Heart left ventricle (tissue), 16 donors: ENCODE measurements at regions not wholly inside any gene's neighbourhood (a gene's known extent, or its start where the extent isn't known, plus 50 kb on each side); places are given as distances from the start of the nearest gene placed in this dataset.

Source experiments
- ATAC-seq, 4 donors: fragments of 200-7000 bp; cut with Tn5 transposase; one replicate each; pipeline ENCODE4 v1.9.1; 2020 to 2022; ENCODE audit warnings: moderate library complexity in 4 of 4, mild to moderate bottlenecking in 3 of 4, moderate number of reproducible peaks in 1 of 4
- DNase-seq, 5 donors: peaks; one replicate each; pipeline ENCODE4 v3.0.0-alpha.2; 2020
- H3K27ac ChIP-seq, 12 donors: fragments of 200-600 bp; sonication (generic) in 4 of 12; one replicate each; pipeline versions ENCODE4 v1.5.0 to v1.8.0; 2016 to 2022; ENCODE audit warnings: mild to moderate bottlenecking in 2 of 12
- H3K27me3 ChIP-seq, 9 donors: fragments of 200-600 bp; sonication (generic) in 2 of 9; one replicate each; pipeline versions ENCODE4 v1.5.1 to v1.8.0; 2016 to 2022; ENCODE audit warnings: mild to moderate bottlenecking in 3 of 9
- H3K36me3 ChIP-seq, 9 donors: fragments of 200-600 bp; sonication (generic) in 2 of 9; one replicate each; pipeline versions ENCODE4 v1.5.0 to v1.8.0; 2018 to 2022; ENCODE audit warnings: mild to moderate bottlenecking in 2 of 9
- H3K4me1 ChIP-seq, 12 donors: fragments of 200-600 bp; sonication (generic) in 4 of 12; one replicate each; pipeline versions ENCODE4 v1.5.0 to v1.8.0; 2016 to 2022; ENCODE audit warnings: mild to moderate bottlenecking in 3 of 12
- H3K4me3 ChIP-seq, 12 donors: fragments of 200-600 bp; sonication (generic) in 4 of 12; one replicate each; pipeline versions ENCODE4 v1.5.0 to v1.8.0; 2017 to 2022; ENCODE audit warnings: mild to moderate bottlenecking in 9 of 12, moderate library complexity in 4 of 12
- H3K9me3 ChIP-seq, 12 donors: fragments of 200-600 bp; sonication (generic) in 4 of 12; one replicate each; pipeline versions ENCODE4 v1.5.0 to v1.8.0; 2016 to 2022; ENCODE audit warnings: mild to moderate bottlenecking in 1 of 12
- POLR2A ChIP-seq, 2 donors: fragments of 450-650 bp; IDR thresholded peaks; one replicate each; pipeline ENCODE4 v1.6.1; 2017; ENCODE audit warnings: antibody characterized with exemption in 2 of 2, mild to moderate bottlenecking in 2 of 2, moderate library complexity in 2 of 2
- WGBS, 4 donors: extraction: QIAGEN DNeasy Blood & Tissue Kit in 2 of 4; methylation state at CpG; one replicate each; pipeline versions ENCODE4 v1.1.5 to v1.1.7; 2013 to 2018; 5-methylcytosine and 5-hydroxymethylcytosine counted together
- intact Hi-C, 10 donors: fragments of 100-400 bp; cut with DNase I; formaldehyde crosslinking; loops; one replicate each; pipeline versions ENCODE4 v1.11.1 to v1.14.2; 2022
- TF ChIP-seq, protein P1 (sequence below), 12 donors: fragments of 200-600 bp; sonication (generic) in 4 of 12; IDR thresholded peaks; one replicate each; pipeline versions ENCODE4 v1.5.0 to v1.8.0; 2018 to 2022; ENCODE audit warnings: antibody characterized with exemption in 12 of 12, mild to moderate bottlenecking in 5 of 12
- donor health status: ischemic (EF 13 %, LVEDD 7.1; RV severe dilation, severe dysfunction).
- donor health status: healthy with polysubstance abuse.
- donor health status: DM: no; HTN: yes; CAD: no.
- donor health status: DM: no; HTN: no; CAD: no.
- donor health status: ischemic (EF 25% LVEDD 6.9; RV normal size, moderate dysfunction).
- donor health status: ischemic (EF 25% LVEDD 5.7; RV mildly dilated, moderate dysfunction).
- donor health status: healthy.
- donor health status: DM: yes; HTN: yes; CAD: no.
- donor health status: ischemic (EF 35%, LVEDD 5.7; RV mildly dilated, moderate dysfunction).
- donor health status: nonischemic (EF 11% LVEDD 7.7; RV severe dilation, severe dysfunction).
- donor health status: DM: yes; HTN: yes; CAD: no.
- donor health status: PGD.
- donor health status: ischemic (EF 29% LVEDD 5.4; RV normal size, mild dysfunction).
- donor health status: nonischemic (EF 23%, LVEDD 6.1; RV moderate dilation, normal function).

DNA sequence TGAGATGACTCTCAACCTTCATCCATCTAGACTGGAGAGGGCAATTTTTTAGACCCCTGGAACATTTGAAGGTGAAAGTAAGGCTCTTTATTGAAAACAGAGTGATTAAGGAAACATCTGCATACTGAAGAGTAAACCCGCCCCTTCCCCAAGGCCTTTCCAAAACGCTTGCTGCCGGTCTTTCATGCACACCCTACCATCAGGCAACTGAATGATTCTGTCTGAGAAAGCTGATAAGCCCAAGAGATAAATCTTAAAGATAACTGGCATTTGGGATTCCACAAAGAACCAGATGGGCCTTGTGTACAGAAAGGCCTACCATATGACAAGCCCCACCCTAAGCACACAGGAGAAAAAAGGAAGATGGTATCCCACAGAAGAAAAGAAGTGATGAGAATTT lies 54.4 kb upstream of the PIK3R1 start:
- H3K27me3 ChIP-seq: no peaks in the 10 kb centered on the region
- ATAC-seq (no peak), DNase-seq (no peak)
- intact Hi-C loops: no loop called here
- no peaks in the 10 kb centered on the region for H3K4me1 ChIP-seq
- no peak overlapping the region for H3K4me3 ChIP-seq
- H3K36me3 ChIP-seq: no peaks in the 10 kb centered on the region
- 58 to 72% (median 63%) methylated on average over 3 of the region's 3 CpGs for WGBS, 4 donors
- TF ChIP-seq POLR2A (IDR thresholded peaks at IDR 0.05): no peak
- TF ChIP-seq, protein P1, sequence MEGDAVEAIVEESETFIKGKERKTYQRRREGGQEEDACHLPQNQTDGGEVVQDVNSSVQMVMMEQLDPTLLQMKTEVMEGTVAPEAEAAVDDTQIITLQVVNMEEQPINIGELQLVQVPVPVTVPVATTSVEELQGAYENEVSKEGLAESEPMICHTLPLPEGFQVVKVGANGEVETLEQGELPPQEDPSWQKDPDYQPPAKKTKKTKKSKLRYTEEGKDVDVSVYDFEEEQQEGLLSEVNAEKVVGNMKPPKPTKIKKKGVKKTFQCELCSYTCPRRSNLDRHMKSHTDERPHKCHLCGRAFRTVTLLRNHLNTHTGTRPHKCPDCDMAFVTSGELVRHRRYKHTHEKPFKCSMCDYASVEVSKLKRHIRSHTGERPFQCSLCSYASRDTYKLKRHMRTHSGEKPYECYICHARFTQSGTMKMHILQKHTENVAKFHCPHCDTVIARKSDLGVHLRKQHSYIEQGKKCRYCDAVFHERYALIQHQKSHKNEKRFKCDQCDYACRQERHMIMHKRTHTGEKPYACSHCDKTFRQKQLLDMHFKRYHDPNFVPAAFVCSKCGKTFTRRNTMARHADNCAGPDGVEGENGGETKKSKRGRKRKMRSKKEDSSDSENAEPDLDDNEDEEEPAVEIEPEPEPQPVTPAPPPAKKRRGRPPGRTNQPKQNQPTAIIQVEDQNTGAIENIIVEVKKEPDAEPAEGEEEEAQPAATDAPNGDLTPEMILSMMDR (IDR thresholded peaks at IDR 0.05): no peak
- H3K27ac ChIP-seq: no peak overlapping the region
- no peaks in the 10 kb centered on the region for H3K9me3 ChIP-seq

DNA sequence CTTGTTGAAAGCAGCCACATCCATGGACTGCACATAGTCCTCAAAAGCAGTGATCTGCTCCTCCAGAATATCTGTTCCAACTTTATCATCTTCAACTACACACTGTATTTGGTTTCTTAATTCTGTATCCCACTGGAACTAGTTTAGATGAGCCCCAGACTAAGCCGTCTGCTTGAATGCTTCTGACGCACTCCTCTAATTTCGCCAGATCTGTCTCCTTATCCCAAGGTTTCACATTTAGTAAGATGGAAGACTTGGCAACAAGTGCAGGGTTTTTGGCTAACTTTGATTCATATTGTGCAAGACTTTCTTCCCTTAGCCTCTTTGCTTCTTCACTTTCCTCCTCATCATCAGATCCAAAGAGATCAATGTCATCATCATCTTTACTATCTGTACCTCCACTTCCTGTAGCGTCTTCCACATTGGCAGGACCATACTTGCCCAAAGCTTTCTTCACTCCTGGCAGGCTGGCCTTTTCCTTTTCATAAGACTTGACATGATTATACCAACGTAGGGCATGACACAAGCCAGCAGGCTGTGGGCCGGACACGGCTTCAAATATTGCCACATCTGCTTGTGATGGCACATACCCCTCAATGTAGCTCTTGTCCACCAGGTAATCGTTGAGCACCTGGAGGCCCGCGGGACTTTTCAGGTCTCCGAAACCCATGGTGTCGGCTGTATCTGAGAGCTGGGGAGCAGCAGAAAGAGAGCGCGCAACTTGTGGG lies 56.2 kb upstream of the PIK3R1 start:
- Histone ChIP-seq H3K27me3 (no peaks in the 10 kb centered on the region), H3K27ac (peak overlapping the region in 1 of 12 donors; percentile 34), H3K4me1 (no peaks in the 10 kb centered on the region), H3K4me3 (no peak overlapping the region), H3K36me3 (no peaks in the 10 kb centered on the region), H3K9me3 (no peaks in the 10 kb centered on the region)
- no peak for TF ChIP-seq POLR2A (IDR thresholded peaks at IDR 0.05)
- TF ChIP-seq, protein P1 (IDR thresholded peaks at IDR 0.05): no peak
- DNase-seq (no peak), ATAC-seq (peak in 3 of 4 donors; percentile 34 to 69 (median 64))
- 90 to 96% (median 94%) methylated on average over 14 of the region's 14 CpGs for WGBS, 4 donors
- intact Hi-C loops: no loop called here

DNA sequence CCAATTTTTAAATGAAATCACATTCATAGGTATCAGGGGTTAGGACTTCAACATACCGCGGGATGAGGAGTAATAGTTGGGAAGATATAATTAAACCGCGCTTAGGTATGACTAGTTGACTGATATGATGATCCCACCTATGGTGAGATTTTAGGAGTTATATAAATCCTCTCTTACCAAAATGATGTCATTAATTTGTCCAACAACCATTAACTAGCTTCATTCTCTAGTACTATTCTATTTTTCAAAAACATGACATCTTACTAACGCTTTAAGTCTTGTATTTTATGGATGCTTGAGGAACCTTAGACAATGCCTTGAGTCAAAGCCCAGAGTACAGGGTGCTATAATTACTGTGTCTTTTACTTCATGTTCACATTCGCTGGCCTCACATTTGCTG lies 59.6 kb upstream of the PIK3R1 start:
- ATAC-seq: no peak
- Histone ChIP-seq H3K27me3 (no peaks in the 10 kb centered on the region), H3K4me1 (no peaks in the 10 kb centered on the region), H3K27ac (no peak overlapping the region), H3K9me3 (no peaks in the 10 kb centered on the region), H3K36me3 (no peaks in the 10 kb centered on the region), H3K4me3 (no peak overlapping the region)
- 91 to 99% (median 97%) methylated on average over 6 of the region's 6 CpGs for WGBS, 4 donors
- no peak for DNase-seq
- TF ChIP-seq, protein P1 (IDR thresholded peaks at IDR 0.05): no peak
- no peak for TF ChIP-seq POLR2A (IDR thresholded peaks at IDR 0.05)
- intact Hi-C loops: no loop called here

DNA sequence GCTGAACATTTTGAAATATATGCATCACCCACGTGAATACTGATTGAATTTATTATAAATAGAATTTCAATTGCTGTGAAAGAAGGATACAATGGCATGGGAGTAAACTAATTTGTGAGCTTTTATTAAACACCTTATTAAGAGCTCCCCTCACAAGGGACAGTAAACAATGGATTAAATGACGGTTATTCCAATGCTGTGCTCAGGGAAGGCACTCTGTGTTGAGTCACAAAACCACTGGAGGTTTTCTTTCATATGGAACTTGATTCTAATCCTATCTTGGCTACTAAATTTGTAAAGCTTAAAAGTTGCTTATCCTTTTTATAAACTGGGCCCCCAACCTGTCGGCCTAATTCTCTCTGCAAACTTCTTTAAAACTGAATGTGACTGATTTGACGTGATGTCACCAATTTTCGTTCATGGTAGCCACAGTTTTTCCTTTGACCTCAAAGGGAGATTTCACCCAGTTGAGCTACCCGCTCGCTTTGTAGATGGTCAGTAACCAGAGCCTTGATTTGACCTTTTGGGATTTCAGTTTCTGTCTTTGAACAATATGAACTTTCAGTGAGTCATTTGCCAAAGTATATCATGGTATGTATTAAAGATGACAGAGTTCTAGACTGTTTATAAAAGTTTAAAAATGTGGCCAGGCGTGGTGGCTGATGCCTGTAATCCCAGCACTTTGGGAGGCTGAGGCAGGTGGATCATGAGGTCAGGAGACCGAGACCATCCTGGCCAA lies 61.3 kb upstream of the PIK3R1 start:
- intact Hi-C loops: no loop called here
- Histone ChIP-seq H3K4me1 (peaks cover 0 to 6% (median 0%) of the 10 kb centered on the region in 12 donors), H3K4me3 (no peak overlapping the region), H3K36me3 (no peaks in the 10 kb centered on the region), H3K27ac (no peak overlapping the region), H3K9me3 (no peaks in the 10 kb centered on the region), H3K27me3 (no peaks in the 10 kb centered on the region)
- TF ChIP-seq POLR2A (IDR thresholded peaks at IDR 0.05): no peak
- TF ChIP-seq, protein P1 (IDR thresholded peaks at IDR 0.05): no peak
- no peak for DNase-seq
- WGBS, 4 donors: 86 to 96% (median 96%) methylated on average over 9 of the region's 9 CpGs
- ATAC-seq: no peak
